Transverse colon (tissue), 4 donors: ENCODE measurements at regions not wholly inside any gene's neighbourhood (a gene's known extent, or its start where the extent isn't known, plus 50 kb on each side); places are given as distances from the start of the nearest gene placed in this dataset.

Experiments used
- DNase-seq: peaks from one replicate; pipeline ENCODE4 v3.0.0-alpha.2; 2019
- H3K27ac ChIP-seq, 4 donors: fragments of 200-600 bp; sonication (generic); 2 replicates each; pipeline ENCODE4 v1.5.1; 2016 to 2018; ENCODE audit warnings: inconsistent platforms in 4 of 4
- H3K27me3 ChIP-seq: fragments of 200-600 bp; sonication (generic); 2 replicates; pipeline ENCODE4 v1.5.1; 2017; ENCODE audit warnings: inconsistent platforms
- H3K36me3 ChIP-seq, 4 donors: fragments of 200-600 bp; sonication (generic); 2 replicates each; pipeline ENCODE4 v1.5.1; 2017 to 2019; ENCODE audit warnings: inconsistent platforms in 4 of 4
- H3K4me1 ChIP-seq, 4 donors: fragments of 200-600 bp; sonication (generic); 2 replicates each; pipeline ENCODE4 v1.5.1; 2017 to 2020; ENCODE audit warnings: inconsistent platforms in 4 of 4
- H3K4me3 ChIP-seq, 4 donors: fragments of 200-600 bp; sonication (generic); 1 replicate in 1 of 4; 2 replicates in 3 of 4; pipeline versions ENCODE4 v1.5.1 to v1.6.1; 2017 to 2019; ENCODE audit warnings: inconsistent platforms in 4 of 4
- H3K9me3 ChIP-seq, 2 donors: fragments of 200-600 bp; sonication (generic); 2 replicates each; pipeline ENCODE4 v1.5.1; 2017 to 2019; ENCODE audit warnings: inconsistent platforms in 2 of 2
- EP300 ChIP-seq: sonication (generic); formaldehyde crosslinking; IDR thresholded peaks from one replicate; pipeline ENCODE4 v1.6.1; 2017; ENCODE audit warnings: antibody characterized with exemption, low read depth
- POLR2A ChIP-seq: fragments of 450-650 bp; IDR thresholded peaks from one replicate; pipeline ENCODE4 v1.6.1; 2016; ENCODE audit warnings: antibody characterized with exemption, mild to moderate bottlenecking, moderate library complexity
- POLR2AphosphoS5 ChIP-seq, 3 donors: sonication (generic); formaldehyde crosslinking; IDR thresholded peaks; one replicate each; pipeline ENCODE4 v1.6.1; 2016; ENCODE audit warnings: antibody characterized with exemption in 3 of 3
- WGBS, 2 donors: methylation state at CpG; one replicate each; pipeline ENCODE4 v1.1.5; 2018; ENCODE audit warnings: low coverage in 1 of 2; 5-methylcytosine and 5-hydroxymethylcytosine counted together
- in situ Hi-C, 4 donors: fragments of 200-750 bp; cut with MboI; loops; one replicate each; pipeline versions ENCODE4 v1.15.0 to v1.15.1; 2017; ENCODE audit warnings: low sequenced_read_pairs in 3 of 4, low pct_ligation_motif_present in 1 of 4, low pct_unique_long_range_greater_than_20kb in 1 of 4
- intact Hi-C: fragments of 100-400 bp; cut with DNase I; formaldehyde crosslinking; loops from one replicate; pipeline ENCODE4 v1.15.1; 2023; ENCODE audit warnings: low total_unique reads
- TF ChIP-seq, protein P1 (sequence below), 5 experiments: fragments of 200-600 bp in 3 of 5; fragments of 450-650 bp in 2 of 5; sonication (generic) in 3 of 5; IDR thresholded peaks; 1 replicate in 2 of 5; 2 replicates in 3 of 5; pipeline ENCODE4 v1.5.1; 2016 to 2017; ENCODE audit warnings: antibody characterized with exemption in 5 of 5, inconsistent platforms in 3 of 5, mild to moderate bottlenecking in 2 of 5, moderate library complexity in 1 of 5

DNA sequence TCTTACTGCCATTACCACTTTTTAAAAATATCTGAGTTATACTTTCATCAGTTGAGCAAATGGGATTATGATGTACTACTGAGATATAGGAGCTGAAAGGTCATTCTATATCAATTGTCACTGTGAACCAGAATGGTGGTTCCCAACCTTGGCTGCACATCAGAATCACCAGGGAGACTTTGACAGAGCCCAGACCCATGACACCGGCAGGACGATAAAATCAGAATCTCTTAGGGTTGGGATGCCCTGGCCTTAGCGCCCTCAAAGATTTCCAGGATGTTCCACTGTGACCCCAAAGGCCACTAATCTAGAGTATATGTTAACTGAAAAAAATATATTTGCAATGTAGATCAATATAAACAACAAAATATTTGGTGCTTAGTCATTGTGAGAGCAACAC is 355.1 kb downstream of the LIG4 start:
- no peaks in the 10 kb centered on the region for H3K36me3 ChIP-seq
- no peak overlapping the region for H3K27ac ChIP-seq
- intact Hi-C loops = no loop called here
- in situ Hi-C loops = no loop called here
- WGBS, 2 donors = 93 to 100% methylated on average over 1 to 3 of the region's 3 CpGs
- TF ChIP-seq, protein P1, sequence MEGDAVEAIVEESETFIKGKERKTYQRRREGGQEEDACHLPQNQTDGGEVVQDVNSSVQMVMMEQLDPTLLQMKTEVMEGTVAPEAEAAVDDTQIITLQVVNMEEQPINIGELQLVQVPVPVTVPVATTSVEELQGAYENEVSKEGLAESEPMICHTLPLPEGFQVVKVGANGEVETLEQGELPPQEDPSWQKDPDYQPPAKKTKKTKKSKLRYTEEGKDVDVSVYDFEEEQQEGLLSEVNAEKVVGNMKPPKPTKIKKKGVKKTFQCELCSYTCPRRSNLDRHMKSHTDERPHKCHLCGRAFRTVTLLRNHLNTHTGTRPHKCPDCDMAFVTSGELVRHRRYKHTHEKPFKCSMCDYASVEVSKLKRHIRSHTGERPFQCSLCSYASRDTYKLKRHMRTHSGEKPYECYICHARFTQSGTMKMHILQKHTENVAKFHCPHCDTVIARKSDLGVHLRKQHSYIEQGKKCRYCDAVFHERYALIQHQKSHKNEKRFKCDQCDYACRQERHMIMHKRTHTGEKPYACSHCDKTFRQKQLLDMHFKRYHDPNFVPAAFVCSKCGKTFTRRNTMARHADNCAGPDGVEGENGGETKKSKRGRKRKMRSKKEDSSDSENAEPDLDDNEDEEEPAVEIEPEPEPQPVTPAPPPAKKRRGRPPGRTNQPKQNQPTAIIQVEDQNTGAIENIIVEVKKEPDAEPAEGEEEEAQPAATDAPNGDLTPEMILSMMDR (IDR thresholded peaks at IDR 0.05) = no peak
- TF ChIP-seq POLR2A = no peak
- TF ChIP-seq EP300 = no peak
- TF ChIP-seq POLR2AphosphoS5 (IDR thresholded peaks at IDR 0.05) = no peak
- no peaks in the 10 kb centered on the region for H3K9me3 ChIP-seq
- no peak for DNase-seq
- H3K27me3 ChIP-seq = peaks cover 14% of the 10 kb centered on the region
- H3K4me3 ChIP-seq = no peak overlapping the region
- H3K4me1 ChIP-seq = no peaks in the 10 kb centered on the region

GRCh38 chr13:107854880-107855279 is 360.5 kb downstream of the LIG4 start:
- Histone ChIP-seq H3K27ac (no peak overlapping the region), H3K4me3 (no peak overlapping the region), H3K9me3 (no peaks in the 10 kb centered on the region), H3K27me3 (no peaks in the 10 kb centered on the region), H3K36me3 (no peaks in the 10 kb centered on the region), H3K4me1 (no peaks in the 10 kb centered on the region)
- no peak for TF ChIP-seq EP300
- TF ChIP-seq, protein P1 (IDR thresholded peaks at IDR 0.05) = no peak
- no peak for TF ChIP-seq POLR2A
- no peak for TF ChIP-seq POLR2AphosphoS5 (IDR thresholded peaks at IDR 0.05)
- 55 to 70% methylated on average over 3 to 4 of the region's 4 CpGs for WGBS, 2 donors
- in situ Hi-C loops = no loop called here
- intact Hi-C loops = no loop called here
- no peak for DNase-seq

DNA sequence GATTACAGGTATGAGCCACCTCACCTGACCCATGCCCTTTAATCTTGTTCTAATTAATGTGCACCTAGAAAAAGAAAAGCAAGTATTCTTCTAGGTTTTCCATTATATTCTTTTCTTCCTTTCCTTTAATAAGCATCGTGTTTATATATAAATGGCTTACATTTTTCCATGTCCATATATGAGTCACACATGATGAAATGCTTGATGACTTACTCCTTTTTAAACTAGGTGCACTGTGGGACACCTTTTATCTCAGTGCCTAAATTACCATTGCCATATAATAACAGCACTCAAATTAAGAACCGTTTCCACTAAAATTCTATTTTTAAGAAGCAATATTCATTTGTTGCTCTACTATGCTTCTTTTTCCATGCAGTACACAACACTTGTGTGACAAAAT is 363.3 kb downstream of the LIG4 start:
- Histone ChIP-seq H3K4me1 (no peaks in the 10 kb centered on the region), H3K27ac (no peak overlapping the region), H3K36me3 (no peaks in the 10 kb centered on the region), H3K9me3 (no peaks in the 10 kb centered on the region), H3K27me3 (no peaks in the 10 kb centered on the region), H3K4me3 (no peak overlapping the region)
- WGBS, 2 donors = 60 to 80% methylated on average over 2 of the region's 2 CpGs
- in situ Hi-C loops = no loop called here
- intact Hi-C loops = no loop called here
- no peak for DNase-seq
- TF ChIP-seq EP300 (no peak), POLR2A (no peak), POLR2AphosphoS5 (IDR thresholded peaks at IDR 0.05) (no peak)
- TF ChIP-seq, protein P1 (IDR thresholded peaks at IDR 0.05) = no peak

- Histone ChIP-seq H3K4me3 (no peak overlapping the region), H3K27ac (no peak overlapping the region), H3K4me1 (no peaks in the 10 kb centered on the region), H3K27me3 (no peaks in the 10 kb centered on the region), H3K9me3 (no peaks in the 10 kb centered on the region), H3K36me3 (no peaks in the 10 kb centered on the region)
- TF ChIP-seq POLR2A = no peak
- TF ChIP-seq, protein P1 (IDR thresholded peaks at IDR 0.05) = no peak
- no peak for TF ChIP-seq POLR2AphosphoS5 (IDR thresholded peaks at IDR 0.05)
- TF ChIP-seq EP300 = no peak
- in situ Hi-C loops (no loop called here), intact Hi-C loops (no loop called here)
- no peak for DNase-seq
- WGBS, 2 donors = 65 to 78% methylated on average over 3 of the region's 3 CpGs
Observed at GRCh38 chr13:107851670-107852069, 363.7 kb downstream of the LIG4 start.
